ENCODE measurements at regions not wholly inside any gene's neighbourhood (a gene's known extent, or its start where the extent isn't known, plus 50 kb on each side); places are given as distances from the start of the nearest gene placed in this dataset.
"Not testable (repeated sequence)": the region's sequence is repeated elsewhere in the genome, so short reads cannot be mapped to it uniquely, and the experiment has no call there.

DNA sequence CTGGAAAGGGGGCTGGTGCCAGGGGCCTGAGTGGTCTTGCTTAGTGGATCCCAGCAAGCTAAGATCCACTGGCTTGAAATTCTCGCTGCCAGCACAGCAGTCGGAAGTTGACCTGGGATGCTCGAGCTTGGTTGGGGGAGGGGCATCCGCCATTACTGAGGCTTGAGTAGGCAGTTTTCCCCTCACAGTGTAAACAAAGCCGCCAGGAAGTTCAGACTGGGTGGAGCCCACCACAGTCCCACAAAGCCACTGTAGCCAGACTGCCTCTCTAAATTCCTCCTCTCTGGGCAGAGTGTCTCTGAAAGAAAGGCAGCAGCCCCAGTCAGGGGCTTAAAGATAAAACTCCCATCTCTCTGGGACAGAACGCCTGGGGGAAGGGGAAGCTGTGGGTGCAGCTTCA is 457.7 kb upstream of the SPRED2 start:
- TF ChIP-seq, protein P1, sequence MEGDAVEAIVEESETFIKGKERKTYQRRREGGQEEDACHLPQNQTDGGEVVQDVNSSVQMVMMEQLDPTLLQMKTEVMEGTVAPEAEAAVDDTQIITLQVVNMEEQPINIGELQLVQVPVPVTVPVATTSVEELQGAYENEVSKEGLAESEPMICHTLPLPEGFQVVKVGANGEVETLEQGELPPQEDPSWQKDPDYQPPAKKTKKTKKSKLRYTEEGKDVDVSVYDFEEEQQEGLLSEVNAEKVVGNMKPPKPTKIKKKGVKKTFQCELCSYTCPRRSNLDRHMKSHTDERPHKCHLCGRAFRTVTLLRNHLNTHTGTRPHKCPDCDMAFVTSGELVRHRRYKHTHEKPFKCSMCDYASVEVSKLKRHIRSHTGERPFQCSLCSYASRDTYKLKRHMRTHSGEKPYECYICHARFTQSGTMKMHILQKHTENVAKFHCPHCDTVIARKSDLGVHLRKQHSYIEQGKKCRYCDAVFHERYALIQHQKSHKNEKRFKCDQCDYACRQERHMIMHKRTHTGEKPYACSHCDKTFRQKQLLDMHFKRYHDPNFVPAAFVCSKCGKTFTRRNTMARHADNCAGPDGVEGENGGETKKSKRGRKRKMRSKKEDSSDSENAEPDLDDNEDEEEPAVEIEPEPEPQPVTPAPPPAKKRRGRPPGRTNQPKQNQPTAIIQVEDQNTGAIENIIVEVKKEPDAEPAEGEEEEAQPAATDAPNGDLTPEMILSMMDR (IDR thresholded peaks at IDR 0.05; ENCODE audit: insufficient read depth, low read length, poor library complexity, severe bottlenecking): not testable (repeated sequence)
- TF ChIP-seq EZH2phosphoT487 (conservative IDR thresholded peaks at IDR 0.05; ENCODE audit: low read length): not testable (repeated sequence)
